ENCODE measurements at regions not wholly inside any gene's neighbourhood (a gene's known extent, or its start where the extent isn't known, plus 50 kb on each side); places are given as distances from the start of the nearest gene placed in this dataset.

GRCh38 chr2:12577091-12577490 lies 139.6 kb upstream of the TRIB2 start:
- Mint-ChIP-seq H3K27ac (no peak overlapping the region), H3K36me3 (no peaks in the 10 kb centered on the region), H3K4me3 (no peak overlapping the region), H3K9me3 (no peaks in the 10 kb centered on the region), H3K4me1 (ENCODE audit: low read depth in 2 of 2) (peaks cover 0 to 3% of the 10 kb centered on the region in 2 donors), H3K27me3 (no peaks in the 10 kb centered on the region)
- no peak for ATAC-seq
- DNase-seq (ENCODE audit: low spot score), result no peak

- no peak for DNase-seq (ENCODE audit: low spot score)
- Mint-ChIP-seq H3K9me3 (no peaks in the 10 kb centered on the region), H3K4me3 (no peak overlapping the region), H3K27me3 (no peaks in the 10 kb centered on the region), H3K27ac (no peak overlapping the region), H3K4me1 (ENCODE audit: low read depth in 2 of 2) (peaks cover 0 to 3% of the 10 kb centered on the region in 2 donors), H3K36me3 (no peaks in the 10 kb centered on the region)
- ATAC-seq, result no peak
Measured at GRCh38 chr2:12577567-12578253, 139.0 kb upstream of the TRIB2 start.

GRCh38 chr2:12579018-12579417 lies 137.7 kb upstream of the TRIB2 start:
- Mint-ChIP-seq H3K36me3 (no peaks in the 10 kb centered on the region), H3K9me3 (no peaks in the 10 kb centered on the region), H3K27me3 (no peaks in the 10 kb centered on the region), H3K4me1 (ENCODE audit: low read depth in 2 of 2) (peaks cover 0 to 3% of the 10 kb centered on the region in 2 donors), H3K27ac (no peak overlapping the region), H3K4me3 (no peak overlapping the region)
- DNase-seq (ENCODE audit: low spot score) (no peak), ATAC-seq (no peak)

DNA sequence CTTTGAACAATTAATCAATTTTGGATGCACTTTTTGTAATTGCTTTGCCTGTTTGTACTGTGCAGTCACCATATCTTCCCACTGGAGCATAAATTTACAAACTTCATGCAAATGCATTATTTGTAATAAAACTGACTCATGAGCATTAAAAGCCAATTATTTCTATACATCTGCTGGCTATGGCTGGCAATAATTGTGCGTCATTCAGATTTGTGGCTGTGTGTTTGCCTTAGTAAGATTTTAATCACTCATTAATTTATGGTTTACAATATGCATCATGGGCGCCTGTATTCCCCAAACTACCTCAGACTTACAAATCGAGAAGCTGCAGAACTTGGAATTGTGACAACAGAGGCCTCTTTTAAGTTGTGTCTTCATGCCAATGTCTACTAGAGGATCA lies 132.4 kb upstream of the TRIB2 start:
- H3K36me3 Mint-ChIP-seq, result no peaks in the 10 kb centered on the region
- peaks cover 14 to 16% of the 10 kb centered on the region in 2 donors for H3K4me1 Mint-ChIP-seq (ENCODE audit: low read depth in 2 of 2)
- H3K9me3 Mint-ChIP-seq, result peaks cover 2% of the 10 kb centered on the region
- ATAC-seq (no peak), DNase-seq (ENCODE audit: low spot score) (no peak)
- H3K27ac Mint-ChIP-seq, result no peak overlapping the region
- no peaks in the 10 kb centered on the region for H3K27me3 Mint-ChIP-seq
- no peak overlapping the region for H3K4me3 Mint-ChIP-seq

DNA sequence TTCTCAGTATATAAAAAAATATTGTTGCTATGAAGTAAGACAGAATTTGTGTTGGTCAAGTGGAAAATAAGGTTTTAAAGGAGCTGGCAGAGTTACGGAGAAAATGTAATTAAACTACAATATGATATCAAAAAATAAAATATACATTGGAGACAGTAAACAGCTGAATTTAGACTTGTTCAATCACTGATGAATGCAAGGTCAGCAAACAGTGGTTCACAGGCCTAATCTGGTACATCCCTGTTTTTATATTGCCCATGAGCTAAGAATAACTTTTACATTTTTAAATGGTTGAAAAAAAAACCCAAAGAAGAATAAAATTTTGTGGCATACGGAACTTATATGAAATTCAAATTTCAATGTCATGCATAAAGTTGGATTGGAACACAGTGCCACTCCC lies 131.0 kb upstream of the TRIB2 start:
- no peak overlapping the region for H3K4me3 Mint-ChIP-seq
- H3K27me3 Mint-ChIP-seq, result no peaks in the 10 kb centered on the region
- DNase-seq (ENCODE audit: low spot score) (no peak), ATAC-seq (no peak)
- H3K36me3 Mint-ChIP-seq, result no peaks in the 10 kb centered on the region
- H3K9me3 Mint-ChIP-seq, result peaks cover 2% of the 10 kb centered on the region
- H3K27ac Mint-ChIP-seq, result no peak overlapping the region
- peaks cover 14 to 16% of the 10 kb centered on the region in 2 donors for H3K4me1 Mint-ChIP-seq (ENCODE audit: low read depth in 2 of 2)

DNA sequence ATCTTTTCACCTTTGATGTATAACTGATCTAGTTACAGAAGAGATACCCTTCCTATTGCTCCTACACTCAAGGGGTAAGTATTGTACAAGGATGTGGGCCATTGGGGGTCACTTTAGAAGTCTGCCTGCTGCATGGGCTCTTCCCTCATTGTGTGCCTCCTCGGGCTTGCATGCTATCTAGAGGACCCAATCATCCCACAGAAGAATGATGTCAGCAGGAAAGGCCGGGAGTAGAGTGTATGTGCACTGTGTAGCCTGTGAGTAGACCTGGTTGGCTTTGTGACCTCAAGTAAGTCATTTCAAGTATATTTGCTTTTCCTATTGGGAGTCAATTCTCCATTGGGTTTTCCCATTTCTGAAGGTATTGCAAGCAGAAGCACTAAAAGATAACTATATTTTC lies 129.5 kb upstream of the TRIB2 start:
- Mint-ChIP-seq H3K4me1 (ENCODE audit: low read depth in 2 of 2) (peaks cover 14 to 16% of the 10 kb centered on the region in 2 donors), H3K4me3 (no peak overlapping the region), H3K36me3 (no peaks in the 10 kb centered on the region), H3K27me3 (no peaks in the 10 kb centered on the region), H3K27ac (no peak overlapping the region), H3K9me3 (peaks cover 2% of the 10 kb centered on the region)
- ATAC-seq, result no peak
- DNase-seq (ENCODE audit: low spot score), result no peak

- Mint-ChIP-seq H3K4me3 (peak overlapping the region; percentile 4), H3K4me1 (ENCODE audit: low read depth in 2 of 2) (peaks cover 14 to 16% of the 10 kb centered on the region in 2 donors), H3K36me3 (no peaks in the 10 kb centered on the region), H3K27me3 (no peaks in the 10 kb centered on the region), H3K9me3 (peaks cover 2% of the 10 kb centered on the region), H3K27ac (peak overlapping the region in 1 of 2 donors; percentile 13)
- ATAC-seq (peak; percentile 48 to 74), DNase-seq (ENCODE audit: low spot score) (no peak)
Measured at GRCh38 chr2:12587729-12588522, 128.8 kb upstream of the TRIB2 start.

DNA sequence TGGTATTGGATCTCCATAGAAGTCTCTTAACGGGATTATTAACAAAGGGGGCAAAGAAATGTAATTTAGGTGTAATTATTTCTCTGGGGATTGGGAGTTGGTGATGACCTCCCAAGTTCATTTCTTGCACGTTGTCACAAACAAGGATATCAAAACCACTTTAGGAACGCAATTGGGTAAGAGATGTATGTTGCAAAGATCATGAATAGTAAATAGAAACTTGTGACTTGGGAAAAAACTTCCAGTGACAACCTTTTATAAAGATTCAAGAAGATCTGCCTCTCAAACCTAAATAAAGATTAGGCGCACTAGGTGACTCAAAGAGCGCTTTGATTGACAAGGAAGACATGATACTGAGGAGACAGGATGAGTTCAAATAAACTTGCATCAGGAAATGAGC lies 127.8 kb upstream of the TRIB2 start:
- Mint-ChIP-seq H3K27me3 (no peaks in the 10 kb centered on the region), H3K27ac (no peak overlapping the region), H3K36me3 (no peaks in the 10 kb centered on the region), H3K4me1 (ENCODE audit: low read depth in 2 of 2) (peaks cover 14 to 16% of the 10 kb centered on the region in 2 donors), H3K9me3 (peaks cover 2% of the 10 kb centered on the region), H3K4me3 (no peak overlapping the region)
- no peak for ATAC-seq
- no peak for DNase-seq (ENCODE audit: low spot score)

DNA sequence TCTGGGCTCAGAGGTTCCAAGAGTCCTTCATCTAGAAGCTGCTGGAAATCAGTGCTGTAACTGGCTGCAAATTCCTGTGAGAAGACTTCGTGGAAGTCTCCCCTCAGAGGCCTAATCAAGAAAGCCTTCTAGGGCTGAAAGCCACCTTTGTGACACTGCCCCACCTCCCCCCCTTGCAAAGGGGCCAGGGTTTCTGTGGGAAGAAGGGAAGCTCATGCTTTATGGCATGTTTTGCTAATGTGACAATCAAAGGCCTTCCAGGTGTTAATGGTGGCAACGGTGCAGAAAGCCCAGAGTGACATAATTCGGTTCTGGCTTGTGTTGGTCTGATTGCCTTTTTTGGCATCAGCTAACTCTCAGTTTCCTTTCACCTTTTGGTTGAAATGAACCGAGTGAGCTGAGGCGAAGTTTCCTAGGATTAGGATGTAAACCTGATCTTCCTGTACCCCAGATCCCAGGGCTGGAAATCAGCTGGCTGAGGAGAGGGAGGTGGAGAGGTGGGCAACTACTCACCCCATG lies 126.9 kb upstream of the TRIB2 start:
- Mint-ChIP-seq H3K36me3 (no peaks in the 10 kb centered on the region), H3K4me3 (no peak overlapping the region), H3K9me3 (peaks cover 2% of the 10 kb centered on the region), H3K27ac (no peak overlapping the region), H3K27me3 (no peaks in the 10 kb centered on the region), H3K4me1 (ENCODE audit: low read depth in 2 of 2) (peaks cover 14 to 16% of the 10 kb centered on the region in 2 donors)
- ATAC-seq (no peak), DNase-seq (ENCODE audit: low spot score) (no peak)

DNA sequence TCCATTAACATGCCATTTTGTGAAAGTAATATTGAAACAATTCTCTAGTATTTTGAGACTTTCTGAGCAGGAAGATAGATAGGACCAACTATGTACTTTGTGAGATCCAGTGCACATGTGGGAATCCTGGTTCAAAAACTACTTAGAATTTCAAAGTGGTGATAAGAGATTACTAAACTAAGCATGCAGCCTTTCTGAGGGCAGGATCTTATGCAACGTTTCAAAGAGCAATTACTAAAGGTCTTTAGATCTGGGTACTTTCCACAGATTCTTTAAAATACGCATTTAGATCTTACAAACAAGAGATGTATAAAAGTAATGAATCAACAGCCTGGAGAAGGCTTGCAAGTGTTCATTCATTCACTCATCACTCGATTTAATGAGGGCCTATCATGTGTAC lies 124.4 kb upstream of the TRIB2 start:
- H3K4me1 Mint-ChIP-seq (ENCODE audit: low read depth in 2 of 2), result peaks cover 14 to 16% of the 10 kb centered on the region in 2 donors

GRCh38 chr2:12594590-12594989 lies 122.1 kb upstream of the TRIB2 start:
- Mint-ChIP-seq H3K27me3 (peaks cover 0 to 2% of the 10 kb centered on the region in 2 donors), H3K27ac (no peak overlapping the region), H3K36me3 (no peaks in the 10 kb centered on the region), H3K9me3 (no peaks in the 10 kb centered on the region), H3K4me3 (no peak overlapping the region), H3K4me1 (ENCODE audit: low read depth in 2 of 2) (peaks cover 0 to 2% of the 10 kb centered on the region in 2 donors)
- no peak for ATAC-seq
- DNase-seq (ENCODE audit: low spot score), result no peak

More for the DNA sequence above, 124.4 kb upstream of the TRIB2 start:
- ATAC-seq (no peak), DNase-seq (ENCODE audit: low spot score) (no peak)
- Mint-ChIP-seq H3K9me3 (peaks cover 2% of the 10 kb centered on the region), H3K36me3 (no peaks in the 10 kb centered on the region), H3K27ac (no peak overlapping the region), H3K4me3 (no peak overlapping the region), H3K27me3 (no peaks in the 10 kb centered on the region)

DNA sequence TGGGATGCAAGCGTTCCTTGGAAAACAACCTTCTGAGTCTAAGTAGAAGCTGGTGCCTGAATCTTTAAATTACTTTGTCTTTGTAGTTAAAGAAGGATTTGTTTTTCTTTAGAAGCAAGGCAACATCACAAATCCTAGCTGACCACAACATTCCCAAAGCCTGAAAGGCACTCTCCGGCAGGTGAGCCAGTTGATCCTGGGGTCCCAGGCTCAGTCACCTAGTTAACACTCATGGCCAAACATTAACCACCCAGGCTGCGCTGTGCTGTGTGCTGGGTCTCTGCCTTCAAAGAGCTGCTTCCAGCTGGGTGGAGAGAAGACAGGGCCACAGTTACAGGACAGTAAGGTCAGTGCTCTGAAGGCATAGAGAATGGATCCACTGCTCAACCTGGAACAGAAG lies 120.0 kb upstream of the TRIB2 start:
- no peaks in the 10 kb centered on the region for H3K9me3 Mint-ChIP-seq
- peaks cover 0 to 2% of the 10 kb centered on the region in 2 donors for H3K4me1 Mint-ChIP-seq (ENCODE audit: low read depth in 2 of 2)
- no peak for DNase-seq (ENCODE audit: low spot score)
- peaks cover 3% of the 10 kb centered on the region in 2 donors for H3K27me3 Mint-ChIP-seq
- no peaks in the 10 kb centered on the region for H3K36me3 Mint-ChIP-seq
- no peak for ATAC-seq
- H3K27ac Mint-ChIP-seq, result no peak overlapping the region
- no peak overlapping the region for H3K4me3 Mint-ChIP-seq

DNA sequence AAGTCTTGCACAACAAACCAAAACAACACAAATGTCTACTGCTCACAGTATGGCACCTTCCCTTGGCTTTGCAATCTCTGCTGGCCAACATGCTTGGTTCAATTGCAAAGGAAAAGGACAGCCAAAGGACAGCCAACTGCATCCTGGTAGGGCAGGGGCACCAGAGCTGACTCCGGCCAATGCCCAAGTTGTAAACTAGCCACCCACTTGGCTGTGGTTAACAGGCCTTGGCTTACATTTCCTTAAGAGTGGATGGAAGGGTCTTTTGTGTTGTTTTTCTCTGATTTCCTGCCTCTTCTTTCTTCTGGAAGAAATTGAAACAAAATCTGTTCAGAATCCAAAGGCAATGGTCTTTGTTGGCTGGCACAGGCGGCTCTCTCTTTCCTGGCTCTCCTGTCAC lies 119.1 kb upstream of the TRIB2 start:
- DNase-seq (ENCODE audit: low spot score), result no peak
- Mint-ChIP-seq H3K9me3 (no peaks in the 10 kb centered on the region), H3K36me3 (no peaks in the 10 kb centered on the region), H3K27me3 (peaks cover 6% of the 10 kb centered on the region in 2 donors), H3K27ac (no peak overlapping the region), H3K4me1 (ENCODE audit: low read depth in 2 of 2) (peaks cover 0 to 2% of the 10 kb centered on the region in 2 donors), H3K4me3 (no peak overlapping the region)
- no peak for ATAC-seq

DNA sequence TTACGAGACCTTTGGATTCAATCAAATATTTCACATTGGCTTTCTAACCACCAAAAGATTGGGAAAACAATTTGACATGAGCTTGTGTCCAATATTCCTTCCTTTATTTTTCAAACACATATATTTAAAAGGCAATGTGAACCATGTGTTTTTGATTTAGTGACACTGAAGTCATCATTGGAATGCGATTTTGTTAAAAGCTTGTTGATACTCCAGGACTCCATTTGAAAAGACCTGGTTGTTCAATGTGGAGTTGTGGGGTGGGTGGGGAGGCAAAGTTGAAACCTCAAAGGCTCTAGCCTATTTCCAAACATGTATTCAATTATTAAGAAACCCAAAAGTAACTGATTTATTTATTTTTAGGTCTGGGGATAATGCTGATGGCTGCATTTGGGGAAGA lies 114.1 kb upstream of the TRIB2 start:
- Mint-ChIP-seq H3K9me3 (no peaks in the 10 kb centered on the region), H3K27ac (no peak overlapping the region), H3K27me3 (peaks cover 6 to 8% of the 10 kb centered on the region in 2 donors), H3K4me3 (no peak overlapping the region), H3K4me1 (ENCODE audit: low read depth in 2 of 2) (peaks cover under 1 to 8% of the 10 kb centered on the region in 2 donors), H3K36me3 (no peaks in the 10 kb centered on the region)
- no peak for DNase-seq (ENCODE audit: low spot score)
- no peak for ATAC-seq

Data from natural killer cell treated with Interleukin-12 subunit alpha and Interleukin-12 subunit beta and Interleukin-15 and Interleukin-18, amount 100 ng/mL, for 72 hours (primary cell).